Astrocyte (in vitro differentiated cells and primary cell): ENCODE measurements at regions not wholly inside any gene's neighbourhood (a gene's known extent, or its start where the extent isn't known, plus 50 kb on each side); places are given as distances from the start of the nearest gene placed in this dataset.

Source experiments
- DNase-seq: peaks from one replicate; pipeline ENCODE4 v3.0.0-alpha.2; 2010; ENCODE audit warnings: low read depth
- FAIRE-seq: peaks from 2 replicates; lab custom pipeline; 2011; peaks lifted over from hg19 to GRCh38; lab: Jason Lieb, UNC
- H2AFZ ChIP-seq: 2 replicates; pipeline ENCODE4 v1.6.0; 2012; ENCODE audit warnings: low read depth, low read length, inconsistent platforms
- H3K27ac ChIP-seq: 2 replicates; pipeline ENCODE4 v1.5.1; 2011; ENCODE audit warnings: low read depth, low read length, inconsistent platforms
- H3K27me3 ChIP-seq: 2 replicates; pipeline ENCODE4 v1.6.0; 2011; ENCODE audit warnings: low read length, inconsistent platforms; ENCODE audit not compliant: insufficient read depth
- H3K36me3 ChIP-seq: 2 replicates; pipeline ENCODE4 v1.5.1; 2011; ENCODE audit warnings: low read length, inconsistent platforms; ENCODE audit not compliant: insufficient read depth
- H3K4me1 ChIP-seq: 2 replicates; pipeline ENCODE4 v1.5.1; 2011; ENCODE audit warnings: low read length, inconsistent platforms; ENCODE audit not compliant: insufficient read depth
- H3K4me2 ChIP-seq: 2 replicates; pipeline ENCODE4 v1.6.0; 2012; ENCODE audit warnings: low read length, inconsistent platforms
- H3K4me3 ChIP-seq: 2 replicates; pipeline ENCODE4 v1.5.1; 2011; ENCODE audit warnings: low read depth, mild to moderate bottlenecking, low read length, inconsistent platforms; ENCODE audit not compliant: insufficient read depth
- H3K79me2 ChIP-seq: 2 replicates; pipeline ENCODE4 v1.6.0; 2012; ENCODE audit warnings: mild to moderate bottlenecking, low read length, inconsistent platforms; ENCODE audit not compliant: insufficient read depth
- H3K9ac ChIP-seq: 2 replicates; pipeline ENCODE4 v1.6.0; 2012; ENCODE audit warnings: mild to moderate bottlenecking, low read length, inconsistent platforms
- H3K9me3 ChIP-seq: 2 replicates; pipeline ENCODE4 v1.5.1; 2012; ENCODE audit warnings: low read depth, mild to moderate bottlenecking, low read length, inconsistent platforms; ENCODE audit not compliant: insufficient read depth
- H4K20me1 ChIP-seq: 2 replicates; pipeline ENCODE4 v1.6.0; 2012; ENCODE audit warnings: low read length, inconsistent platforms; ENCODE audit not compliant: insufficient read depth
- H3K27ac Mint-ChIP-seq: one replicate; pipeline ENCODE4 v1.8.0; 2021; ENCODE audit warnings: mild to moderate bottlenecking, mixed read lengths; ENCODE audit not compliant: unreplicated experiment
- H3K27me3 Mint-ChIP-seq: one replicate; pipeline ENCODE4 v1.8.0; 2021; ENCODE audit warnings: low read depth, mixed read lengths; ENCODE audit not compliant: unreplicated experiment
- H3K36me3 Mint-ChIP-seq: one replicate; pipeline ENCODE4 v1.8.0; 2021; ENCODE audit warnings: low read depth, mixed read lengths; ENCODE audit not compliant: unreplicated experiment
- H3K4me1 Mint-ChIP-seq: one replicate; pipeline ENCODE4 v1.8.0; 2021; ENCODE audit warnings: low read depth, mixed read lengths; ENCODE audit not compliant: unreplicated experiment
- H3K4me3 Mint-ChIP-seq: one replicate; pipeline ENCODE4 v1.8.0; 2021; ENCODE audit warnings: mild to moderate bottlenecking, moderate library complexity, mixed read lengths; ENCODE audit not compliant: unreplicated experiment
- H3K9me3 Mint-ChIP-seq: one replicate; pipeline ENCODE4 v1.8.0; 2021; ENCODE audit warnings: mild to moderate bottlenecking, mixed read lengths; ENCODE audit not compliant: unreplicated experiment
- CTCF ChIP-seq: IDR thresholded peaks from 2 replicates; pipeline ENCODE4 v1.5.1; 2011; ENCODE audit warnings: low read depth, mild to moderate bottlenecking, inconsistent platforms, low read length, moderate library complexity; ENCODE audit not compliant: insufficient read depth
- EZH2 ChIP-seq: IDR thresholded peaks from 2 replicates; pipeline ENCODE4 v1.6.1; 2012; ENCODE audit warnings: mild to moderate bottlenecking, low read length, inconsistent platforms; ENCODE audit not compliant: insufficient read depth

DNA sequence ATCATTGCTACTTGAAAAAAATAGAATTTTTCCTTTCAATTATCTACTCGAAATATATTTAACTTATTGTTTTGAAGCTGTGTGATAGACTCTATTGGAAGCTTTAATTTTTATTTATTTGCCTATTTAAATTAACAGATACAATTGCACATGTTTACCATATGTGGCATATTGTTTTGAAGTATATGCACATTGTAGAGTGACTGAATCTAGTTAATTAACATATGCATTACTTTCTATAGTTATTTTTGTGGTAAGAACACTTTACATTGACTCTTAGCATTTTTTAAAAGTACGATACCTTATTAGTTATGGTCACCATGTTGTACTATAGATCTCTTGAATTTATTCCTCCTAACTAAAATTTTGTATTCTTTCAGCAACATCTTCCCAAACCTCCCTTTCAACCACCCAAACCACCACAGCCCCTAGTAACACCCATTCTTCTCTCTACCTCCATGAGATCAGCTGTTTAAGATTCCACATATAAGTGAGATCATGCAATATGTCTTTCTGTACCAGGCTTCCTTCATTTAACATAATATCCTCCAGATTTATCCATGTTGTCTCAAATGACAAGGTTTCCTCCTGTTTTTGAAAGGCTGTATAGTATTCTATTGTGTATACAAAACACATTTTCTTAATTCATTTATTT is 58.5 kb upstream of the SPHKAP start:
- Histone ChIP-seq H4K20me1 (no peaks in the 10 kb centered on the region), H3K36me3 (no peaks in the 10 kb centered on the region), H3K79me2 (no peaks in the 10 kb centered on the region), H3K4me3 (no peak overlapping the region), H3K27me3 (no peaks in the 10 kb centered on the region), H3K27ac (no peak overlapping the region), H3K4me1 (no peaks in the 10 kb centered on the region), H3K9ac (no peak overlapping the region), H3K9me3 (no peaks in the 10 kb centered on the region), H3K4me2 (no peak overlapping the region), H2AFZ (no peak overlapping the region)
- no peaks in the 10 kb centered on the region for H3K36me3 Mint-ChIP-seq
- DNase-seq, result no peak
- no peaks in the 10 kb centered on the region for H3K4me1 Mint-ChIP-seq
- no peak overlapping the region for H3K27ac Mint-ChIP-seq
- TF ChIP-seq EZH2 (no peak), CTCF (no peak)
- no peak overlapping the region for H3K4me3 Mint-ChIP-seq
- FAIRE-seq, result no peak
- peaks cover 3% of the 10 kb centered on the region for H3K27me3 Mint-ChIP-seq
- H3K9me3 Mint-ChIP-seq, result no peaks in the 10 kb centered on the region

- H3K27me3 ChIP-seq, result no peaks in the 10 kb centered on the region
- no peak for TF ChIP-seq CTCF
- no peak for TF ChIP-seq EZH2
- Mint-ChIP-seq H3K4me3 (no peak overlapping the region), H3K27ac (no peak overlapping the region), H3K36me3 (no peaks in the 10 kb centered on the region), H3K9me3 (no peaks in the 10 kb centered on the region), H3K4me1 (no peaks in the 10 kb centered on the region), H3K27me3 (peaks cover 3% of the 10 kb centered on the region)
- H3K9ac ChIP-seq, result no peak overlapping the region
- no peak for DNase-seq
- H2AFZ ChIP-seq, result no peak overlapping the region
- H3K4me3 ChIP-seq, result no peak overlapping the region
- H3K27ac ChIP-seq, result no peak overlapping the region
- H3K4me1 ChIP-seq, result no peaks in the 10 kb centered on the region
- no peaks in the 10 kb centered on the region for H3K9me3 ChIP-seq
- H4K20me1 ChIP-seq, result no peaks in the 10 kb centered on the region
- no peaks in the 10 kb centered on the region for H3K79me2 ChIP-seq
- no peak for FAIRE-seq
- no peaks in the 10 kb centered on the region for H3K36me3 ChIP-seq
- no peak overlapping the region for H3K4me2 ChIP-seq
Observed at GRCh38 chr2:228239207-228239906, 57.9 kb upstream of the SPHKAP start.
